Astrocyte of the spinal cord (primary cell): ENCODE measurements at regions not wholly inside any gene's neighbourhood (a gene's known extent, or its start where the extent isn't known, plus 50 kb on each side); places are given as distances from the start of the nearest gene placed in this dataset.
A peak's percentile ranks its signal among the peaks of the same experiment; 100 is the strongest.

Experiments
- DNase-seq: peaks from one replicate; pipeline ENCODE4 v3.0.0; 2011; ENCODE audit warnings: low read depth, low spot score
- H3K4me3 ChIP-seq: 2 replicates; pipeline ENCODE4 v1.5.1; 2011; ENCODE audit warnings: low read depth, mild to moderate bottlenecking, low read length, moderate library complexity
- in situ Hi-C: cut with HindIII; loops from 2 replicates; pipeline ENCODE4 v1.10.0; 2017; ENCODE audit warnings: low sequenced_read_pairs
- TF ChIP-seq, protein P1 (sequence below): IDR thresholded peaks from 2 replicates; pipeline ENCODE4 v1.5.1; 2012; ENCODE audit warnings: low read depth, mild to moderate bottlenecking, low read length, inconsistent platforms

DNA sequence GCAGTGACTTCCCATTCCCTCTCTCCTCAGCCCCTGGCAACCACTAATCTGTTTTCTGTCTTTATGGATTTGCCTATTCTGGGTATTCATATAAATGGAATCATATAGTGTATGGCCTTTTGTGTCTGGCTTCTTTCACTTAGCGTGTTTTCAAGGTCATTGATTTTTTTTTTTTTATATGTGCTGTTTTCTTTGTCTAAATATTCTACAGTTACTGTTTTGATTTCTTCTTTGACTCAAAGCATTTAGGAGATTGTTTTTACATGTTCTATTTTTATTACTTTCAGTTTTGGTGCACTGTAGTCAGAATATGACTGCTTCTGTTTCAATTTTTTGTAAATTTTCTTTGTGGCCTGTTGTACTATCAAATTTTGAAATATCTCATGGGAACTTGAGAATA lies 71.9 kb upstream of the RNU6-1 start:
- no peak for DNase-seq
- in situ Hi-C loops: no loop called here
- TF ChIP-seq, protein P1, sequence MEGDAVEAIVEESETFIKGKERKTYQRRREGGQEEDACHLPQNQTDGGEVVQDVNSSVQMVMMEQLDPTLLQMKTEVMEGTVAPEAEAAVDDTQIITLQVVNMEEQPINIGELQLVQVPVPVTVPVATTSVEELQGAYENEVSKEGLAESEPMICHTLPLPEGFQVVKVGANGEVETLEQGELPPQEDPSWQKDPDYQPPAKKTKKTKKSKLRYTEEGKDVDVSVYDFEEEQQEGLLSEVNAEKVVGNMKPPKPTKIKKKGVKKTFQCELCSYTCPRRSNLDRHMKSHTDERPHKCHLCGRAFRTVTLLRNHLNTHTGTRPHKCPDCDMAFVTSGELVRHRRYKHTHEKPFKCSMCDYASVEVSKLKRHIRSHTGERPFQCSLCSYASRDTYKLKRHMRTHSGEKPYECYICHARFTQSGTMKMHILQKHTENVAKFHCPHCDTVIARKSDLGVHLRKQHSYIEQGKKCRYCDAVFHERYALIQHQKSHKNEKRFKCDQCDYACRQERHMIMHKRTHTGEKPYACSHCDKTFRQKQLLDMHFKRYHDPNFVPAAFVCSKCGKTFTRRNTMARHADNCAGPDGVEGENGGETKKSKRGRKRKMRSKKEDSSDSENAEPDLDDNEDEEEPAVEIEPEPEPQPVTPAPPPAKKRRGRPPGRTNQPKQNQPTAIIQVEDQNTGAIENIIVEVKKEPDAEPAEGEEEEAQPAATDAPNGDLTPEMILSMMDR: no peak
- H3K4me3 ChIP-seq: no peak overlapping the region

DNA sequence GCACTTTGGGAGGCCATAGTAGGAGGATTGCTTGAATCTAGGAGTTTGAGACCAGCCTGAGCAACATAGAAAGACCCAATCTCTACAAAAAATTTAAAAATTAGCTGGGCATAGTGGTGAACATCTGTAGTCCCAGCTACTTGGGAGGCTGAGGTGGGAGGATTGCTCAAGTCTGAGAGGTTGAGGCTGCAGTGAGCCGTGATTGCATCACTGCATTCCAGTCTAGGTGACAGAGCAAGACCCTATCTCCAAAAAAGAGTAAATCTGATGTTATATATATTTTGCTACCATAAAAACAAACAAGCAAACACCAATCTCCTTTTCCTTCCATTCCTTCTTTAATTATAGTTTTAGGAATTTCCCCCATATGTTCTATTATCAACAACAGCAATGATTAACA lies 74.2 kb upstream of the RNU6-1 start:
- in situ Hi-C loops: no loop called here
- no peak for DNase-seq
- TF ChIP-seq, protein P1: no peak
- no peak overlapping the region for H3K4me3 ChIP-seq

DNA sequence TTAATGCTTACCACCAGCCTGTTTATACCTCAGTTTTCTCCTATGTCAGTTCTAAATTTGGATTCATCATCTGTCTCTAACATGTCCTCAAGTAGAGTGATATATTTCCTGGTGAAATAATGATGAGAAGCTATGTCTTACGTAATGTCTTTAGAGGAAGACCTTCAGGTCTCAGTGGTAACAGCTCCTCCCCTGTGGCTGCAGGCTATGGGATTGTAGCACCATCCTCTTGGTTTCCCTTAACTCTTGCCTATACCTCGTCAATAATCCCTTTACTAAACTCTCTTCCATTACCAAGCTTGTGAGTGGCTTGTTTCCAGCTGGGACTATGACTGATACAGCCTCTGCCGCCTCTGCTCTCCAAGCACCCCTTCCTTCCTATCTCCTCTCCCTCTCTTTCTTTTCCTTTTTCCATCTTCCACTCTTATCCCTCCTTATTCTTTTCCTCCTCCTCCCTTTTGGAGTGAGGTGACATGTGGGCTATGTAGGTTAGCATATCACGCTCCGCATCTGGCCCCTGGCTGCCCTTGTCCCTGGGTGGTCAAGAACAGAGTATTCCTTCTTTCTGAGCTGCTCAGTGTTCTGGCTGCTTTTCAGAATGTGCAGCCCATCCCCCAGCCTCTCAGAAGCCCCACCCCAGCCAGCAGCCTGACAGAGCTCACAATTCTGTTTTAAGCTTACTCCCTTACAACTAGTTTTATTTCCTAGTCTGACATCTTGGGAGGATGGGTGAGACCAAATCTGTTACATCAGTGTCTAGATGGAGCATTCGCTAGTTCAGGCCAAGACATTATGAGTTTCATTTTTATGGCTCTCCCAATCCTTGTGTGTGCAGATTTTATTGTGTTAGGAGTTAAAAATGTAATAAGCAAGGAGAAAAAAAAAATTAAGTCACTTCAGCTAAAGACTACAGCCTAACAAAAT lies 75.0 kb upstream of the RNU6-1 start:
- in situ Hi-C loops: no loop called here
- H3K4me3 ChIP-seq: no peak overlapping the region

GRCh38 chr15:67915461-67916374 lies 75.9 kb upstream of the RNU6-1 start:
- in situ Hi-C loops: no loop called here
- DNase-seq: peak; percentile 25
- TF ChIP-seq, protein P1: no peak
- no peak overlapping the region for H3K4me3 ChIP-seq

More for the DNA sequence above, 75.0 kb upstream of the RNU6-1 start:
- TF ChIP-seq, protein P1: no peak
- DNase-seq: peak; percentile 70

DNA sequence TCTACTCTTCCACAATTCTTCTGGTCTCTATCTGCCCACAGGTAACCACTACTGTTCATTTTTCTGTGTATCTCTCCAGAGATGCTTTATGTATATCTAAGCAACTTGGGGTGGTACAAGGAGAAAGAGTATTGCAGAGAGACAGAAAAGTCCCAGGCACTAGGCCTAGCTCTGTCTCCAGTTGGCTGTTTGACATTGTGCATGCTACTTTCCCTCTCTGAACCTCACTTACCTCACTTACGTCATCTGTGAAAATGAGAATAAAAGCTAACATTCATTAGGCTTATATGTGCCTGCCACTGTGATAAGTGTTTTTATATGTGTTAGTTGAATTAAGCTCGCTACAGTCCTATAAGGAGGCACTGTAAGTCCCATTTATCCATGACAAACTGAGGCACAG lies 76.7 kb upstream of the RNU6-1 start:
- no peak for DNase-seq
- in situ Hi-C loops: no loop called here
- TF ChIP-seq, protein P1: no peak
- H3K4me3 ChIP-seq: no peak overlapping the region

DNA sequence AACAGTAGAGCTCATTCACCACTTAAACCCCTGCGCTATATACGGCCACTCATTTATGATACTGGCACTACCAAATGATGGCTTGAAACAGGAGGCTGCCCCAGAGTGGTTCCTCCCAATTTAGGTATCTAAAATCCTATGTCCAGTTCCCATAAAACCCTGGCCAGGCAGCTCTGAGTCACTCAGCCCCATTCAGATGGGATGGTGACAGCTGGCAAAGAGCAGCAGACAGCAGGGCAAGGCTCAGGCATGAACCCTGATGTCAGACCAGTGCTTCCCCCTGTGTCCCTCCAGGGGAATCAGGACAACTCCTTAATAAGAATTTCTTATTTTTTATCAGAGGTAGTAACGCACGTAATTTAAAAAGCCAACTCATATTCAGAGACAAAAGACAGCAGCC lies 77.2 kb upstream of the RNU6-1 start:
- in situ Hi-C loops: no loop called here
- no peak for DNase-seq
- no peak overlapping the region for H3K4me3 ChIP-seq
- TF ChIP-seq, protein P1: no peak
